HG03571 (cell line): ENCODE measurements at regions not wholly inside any gene's neighbourhood (a gene's known extent, or its start where the extent isn't known, plus 50 kb on each side); places are given as distances from the start of the nearest gene placed in this dataset.

Experiments used
- ATAC-seq: cut with Tn5 transposase; IDR thresholded peaks from one replicate; pipeline ENCODE4 v1.9.1; 2021; ENCODE audit not compliant: unreplicated experiment

DNA sequence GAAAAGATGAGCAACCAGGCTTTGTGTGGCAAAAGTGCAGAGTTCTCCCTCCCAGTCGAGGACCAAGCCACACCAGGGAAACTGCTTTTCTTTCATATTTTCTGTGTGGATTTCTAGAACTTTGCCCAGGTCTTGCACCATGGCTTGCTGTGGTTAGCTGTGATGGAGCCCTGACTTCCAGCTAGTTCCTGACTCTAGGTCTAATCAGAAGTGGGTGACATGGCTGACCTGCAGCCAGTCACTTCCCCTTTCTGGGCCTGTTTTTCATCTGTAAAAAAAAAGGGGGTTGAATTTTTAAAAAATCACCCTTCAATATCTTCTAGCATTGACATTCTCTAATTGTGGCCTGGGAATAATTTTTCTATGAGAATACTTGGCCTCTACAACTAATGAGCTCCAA, 491.2 kb upstream of the USP24 start:
- no peak for ATAC-seq

DNA sequence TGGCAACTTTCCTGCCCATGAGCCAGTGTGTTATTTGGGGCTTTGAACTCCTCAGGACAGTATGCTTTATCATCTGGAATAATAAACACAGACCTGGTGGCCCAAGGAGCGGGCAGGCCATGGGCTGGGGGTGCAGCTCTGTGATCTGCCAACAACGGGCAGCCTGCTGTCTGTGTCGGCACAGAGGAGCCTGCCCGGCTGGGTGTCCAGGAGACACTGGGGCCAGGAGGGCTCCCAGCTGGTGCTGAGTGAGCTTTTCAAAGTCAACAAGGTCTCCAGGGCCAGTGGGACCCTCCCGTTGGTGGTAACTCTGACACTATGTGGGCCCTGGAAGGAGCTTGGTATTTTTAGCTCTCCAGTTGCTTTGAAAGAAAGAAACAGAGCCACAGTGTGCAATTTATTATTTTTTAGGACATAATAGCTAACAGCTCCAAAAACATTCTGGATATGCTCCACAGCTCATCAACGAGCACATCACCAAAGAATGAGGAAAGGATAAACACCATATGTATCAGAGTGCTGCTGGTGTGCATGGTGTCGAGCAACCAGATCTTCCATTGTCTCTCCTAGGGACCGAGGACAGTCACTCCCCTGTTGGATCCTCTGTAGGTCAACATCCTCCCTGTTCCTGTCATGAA, 488.7 kb upstream of the USP24 start:
- no peak for ATAC-seq

DNA sequence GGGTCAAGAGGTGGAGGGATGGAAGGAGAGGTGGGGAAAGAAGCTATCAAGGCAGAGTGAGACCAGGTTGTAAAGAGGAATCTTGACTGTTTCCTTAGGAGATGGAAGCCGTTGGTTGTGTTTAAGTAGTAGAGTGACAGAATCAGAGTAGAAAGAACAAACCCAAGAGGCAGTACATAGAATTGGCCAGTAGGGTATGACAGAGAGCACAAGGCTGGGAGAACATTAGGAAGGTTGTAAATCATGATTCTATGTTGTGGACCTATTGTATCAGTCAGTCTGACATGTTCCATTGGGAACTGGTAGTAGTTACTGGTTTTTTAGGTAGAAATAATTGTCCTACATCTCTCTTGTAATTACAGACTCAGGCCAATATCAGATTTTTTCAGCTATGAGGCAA, 486.9 kb upstream of the USP24 start:
- peak; percentile 79 for ATAC-seq

DNA sequence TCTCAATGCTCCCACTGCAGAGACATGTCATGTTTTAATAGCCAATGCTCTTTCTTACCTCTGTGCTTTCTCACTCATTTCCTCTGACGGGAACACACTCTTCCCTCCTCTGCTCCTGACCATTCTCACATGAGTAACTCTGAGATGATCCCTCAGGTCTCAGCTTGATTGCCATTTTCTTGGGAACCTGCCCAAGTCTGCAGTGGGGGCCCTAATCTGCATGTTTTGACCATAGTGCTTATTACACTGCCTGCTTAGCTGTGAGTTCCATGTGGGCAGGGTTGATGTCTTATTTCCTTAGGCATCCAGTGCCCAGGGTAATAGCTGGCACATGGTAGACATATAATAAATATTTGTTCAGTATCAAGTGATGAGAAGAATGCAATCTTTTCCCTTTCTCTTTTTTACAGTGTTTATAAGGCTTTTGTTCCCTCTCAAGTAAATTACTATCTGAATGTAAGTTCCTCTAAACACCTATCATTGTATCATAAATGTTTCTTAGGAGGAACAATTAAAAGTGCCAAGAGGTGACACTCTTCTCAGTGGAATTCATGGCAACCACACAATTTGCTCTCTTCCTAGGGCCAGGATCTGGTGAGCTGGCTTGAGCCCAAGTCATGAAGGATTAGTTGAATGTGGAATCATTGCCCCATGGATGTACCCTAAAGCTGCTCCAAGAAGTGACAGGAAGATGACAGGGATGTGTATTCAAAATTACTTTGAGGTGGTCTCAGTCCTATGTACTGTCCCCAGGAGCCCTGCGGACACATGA, 485.4 kb upstream of the USP24 start:
- no peak for ATAC-seq

DNA sequence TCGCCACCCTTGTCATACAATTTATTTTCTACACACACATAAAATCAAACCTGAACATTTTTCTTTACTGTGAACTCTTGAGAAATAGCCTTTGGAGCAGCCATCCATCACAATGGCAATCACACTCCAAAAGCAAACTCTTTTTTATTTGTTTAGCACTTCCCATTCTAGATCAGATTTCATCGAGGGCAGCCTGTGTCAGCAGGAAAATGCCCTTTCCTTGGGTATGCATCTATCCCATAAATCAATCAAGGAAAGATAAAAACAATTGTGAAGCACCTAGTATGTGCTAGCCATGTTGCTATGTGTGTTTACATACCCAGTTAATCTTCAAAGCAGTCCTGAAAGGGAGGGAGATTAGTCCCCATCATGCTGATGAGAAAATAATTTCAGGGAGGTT, 484.1 kb upstream of the USP24 start:
- ATAC-seq: no peak

DNA sequence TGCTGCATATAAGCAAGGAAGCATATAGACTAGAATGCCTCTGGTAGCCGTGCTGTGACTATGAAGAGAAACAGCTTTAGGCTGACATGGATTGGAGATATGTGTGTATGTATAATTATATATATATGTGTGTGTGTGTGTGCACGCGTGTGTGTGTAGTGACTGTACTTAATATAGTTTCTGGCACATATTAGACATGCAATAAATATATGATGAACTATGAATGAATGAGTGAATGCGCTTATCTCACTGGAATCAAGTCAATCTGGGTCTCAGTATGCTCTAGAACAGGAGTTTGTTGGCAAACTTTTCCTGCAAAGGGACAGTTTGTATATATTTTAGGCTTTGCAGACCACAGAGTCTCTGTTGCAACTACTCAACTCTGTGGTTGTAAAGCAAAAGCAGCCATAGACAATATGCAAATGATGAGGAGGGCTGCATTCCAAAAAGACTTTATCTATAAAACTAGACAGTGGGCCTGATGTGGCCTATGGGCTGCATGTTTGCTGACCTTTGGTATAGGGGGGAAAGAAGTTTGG, 482.9 kb upstream of the USP24 start:
- no peak for ATAC-seq

DNA sequence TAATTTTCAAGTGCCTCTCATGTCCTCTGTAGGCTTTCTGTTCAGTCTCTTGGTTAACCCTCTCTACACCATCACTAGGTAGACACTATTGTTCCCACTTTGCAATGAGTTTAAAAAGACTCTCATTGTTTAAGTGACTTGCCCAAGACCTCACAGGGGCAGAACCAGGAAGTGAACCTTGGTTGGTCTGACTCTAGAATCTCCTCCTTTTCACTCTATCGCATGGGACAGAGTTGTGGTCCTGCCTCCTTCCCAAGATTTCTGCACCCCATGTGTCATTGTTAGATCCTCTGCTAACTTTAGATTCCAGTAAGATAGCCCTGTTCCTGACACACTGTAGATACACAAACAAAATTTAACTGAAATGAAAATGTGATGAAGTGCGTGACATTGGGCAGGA, 481.7 kb upstream of the USP24 start:
- no peak for ATAC-seq

DNA sequence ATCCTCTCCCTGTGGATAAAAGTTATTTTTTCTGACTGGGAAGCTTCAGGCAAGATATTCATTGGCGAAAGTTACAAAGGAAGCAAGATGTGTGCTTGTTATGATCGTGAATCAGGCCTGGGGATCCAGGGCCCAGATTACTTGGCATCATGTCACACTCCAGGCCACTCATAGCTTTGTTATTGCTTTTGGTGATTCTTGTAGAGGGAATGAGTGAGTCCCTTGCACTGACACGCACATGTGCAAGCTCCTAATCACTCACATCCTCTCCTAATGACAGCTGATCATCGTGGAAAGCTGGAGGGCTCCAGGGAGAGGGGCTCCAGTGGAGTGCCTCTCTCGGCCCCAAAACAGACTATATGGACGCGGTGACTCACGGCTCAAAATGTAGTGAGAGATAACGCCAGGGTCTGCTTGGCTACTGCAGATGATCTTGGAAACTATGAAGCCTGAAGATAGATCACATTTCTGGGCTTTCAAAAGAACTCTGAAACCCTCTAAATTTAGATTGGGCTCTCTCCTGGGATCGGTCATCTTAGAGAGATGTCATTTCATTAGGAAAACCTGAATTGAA, 481.1 kb upstream of the USP24 start:
- ATAC-seq: no peak

DNA sequence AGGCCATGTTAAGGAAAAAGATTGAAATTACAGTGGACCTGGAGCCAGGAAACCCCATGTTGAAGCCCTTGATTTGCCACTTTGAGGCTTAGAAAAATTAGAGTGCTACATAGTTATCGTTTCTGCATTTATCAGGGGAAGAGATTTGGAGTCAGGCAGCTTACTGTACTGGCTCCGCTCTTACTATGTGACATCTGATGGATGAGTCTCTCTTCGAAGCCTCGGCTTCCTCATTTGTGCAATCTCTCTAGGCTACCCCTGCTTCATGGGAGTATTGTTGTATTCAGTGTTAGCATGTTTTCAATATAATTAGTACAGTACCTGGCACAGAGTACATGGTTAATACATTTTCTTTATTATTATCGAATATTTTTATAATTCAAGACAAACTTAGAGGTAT, 480.4 kb upstream of the USP24 start:
- ATAC-seq: no peak

DNA sequence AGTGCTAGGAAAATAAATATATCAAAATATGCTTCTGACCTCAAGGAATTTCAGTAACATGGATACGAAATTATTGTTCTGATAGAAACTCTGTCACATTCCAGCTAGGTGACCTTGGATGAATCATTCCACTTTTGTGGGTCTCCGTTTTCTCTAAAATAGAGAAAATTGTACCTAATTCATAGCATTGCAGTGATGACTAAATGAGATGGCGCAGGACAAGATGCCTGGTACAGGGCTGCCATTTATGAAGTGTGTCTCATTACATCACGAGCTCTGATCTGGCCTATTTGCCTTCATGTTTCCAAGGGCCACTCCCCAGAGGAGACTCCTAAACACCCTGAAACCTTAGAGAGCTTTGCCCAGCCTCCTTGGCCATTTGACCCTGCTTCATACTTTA, 480.0 kb upstream of the USP24 start:
- ATAC-seq: no peak

DNA sequence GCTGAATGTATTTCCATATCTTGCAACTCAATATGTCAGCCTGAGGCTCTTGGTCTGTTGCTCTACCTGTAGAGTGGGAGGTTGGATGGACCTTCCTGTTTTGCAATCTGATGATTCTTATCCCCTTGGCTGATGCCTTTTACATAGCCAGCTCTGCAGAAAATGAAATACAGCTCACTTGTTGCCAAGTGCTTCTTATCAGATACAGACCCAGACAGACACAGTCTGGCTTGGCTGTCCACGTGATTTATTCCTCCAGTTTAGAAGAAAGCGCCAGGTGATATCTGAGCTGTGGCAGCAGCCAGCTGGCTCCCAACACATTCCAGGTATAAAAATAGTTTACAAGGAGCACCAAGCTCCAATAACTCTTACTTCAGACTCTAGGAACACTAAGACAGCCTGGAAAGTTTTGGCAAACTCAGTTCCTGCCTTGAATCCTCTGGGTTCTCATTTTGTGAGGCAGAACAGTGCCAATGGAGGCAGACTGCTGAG, 479.2 kb upstream of the USP24 start:
- no peak for ATAC-seq

DNA sequence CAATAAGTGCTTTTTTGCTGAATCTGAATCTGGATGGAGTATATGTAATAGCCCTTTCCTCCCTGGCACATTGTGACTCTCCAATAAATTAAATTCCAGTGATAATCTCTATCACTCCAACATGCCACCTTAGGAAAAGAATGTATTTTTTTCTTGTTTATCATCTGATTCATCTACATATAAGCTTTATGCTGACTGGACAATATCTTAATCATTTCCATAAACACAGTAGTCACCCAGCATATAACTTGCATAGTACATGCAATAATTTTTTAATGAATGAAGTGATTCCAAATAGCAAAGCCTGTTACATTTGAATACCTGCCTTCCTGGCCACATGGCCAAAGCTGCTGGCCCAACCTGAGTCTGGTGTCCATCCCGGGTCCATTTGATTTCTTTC, 477.6 kb upstream of the USP24 start:
- ATAC-seq: no peak

DNA sequence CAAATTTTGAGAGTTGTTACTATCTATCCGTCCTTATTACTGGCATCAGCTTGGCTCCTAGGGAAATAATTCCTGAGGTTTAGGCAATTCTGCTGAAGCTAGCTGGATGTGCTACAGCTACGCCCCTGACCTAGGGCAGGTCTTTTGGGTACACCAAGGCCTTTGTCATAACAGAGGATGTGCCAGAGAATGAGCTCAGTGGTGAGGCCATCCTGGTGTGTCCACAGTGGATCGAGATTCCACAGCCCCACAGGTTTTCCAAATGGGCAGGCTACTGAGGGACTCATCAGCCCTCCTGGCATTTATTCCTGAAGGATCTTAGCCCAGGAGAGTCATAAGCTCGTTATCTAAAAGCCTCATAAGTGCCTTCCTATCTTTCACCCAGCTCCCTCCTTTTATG, 475.2 kb upstream of the USP24 start:
- no peak for ATAC-seq

DNA sequence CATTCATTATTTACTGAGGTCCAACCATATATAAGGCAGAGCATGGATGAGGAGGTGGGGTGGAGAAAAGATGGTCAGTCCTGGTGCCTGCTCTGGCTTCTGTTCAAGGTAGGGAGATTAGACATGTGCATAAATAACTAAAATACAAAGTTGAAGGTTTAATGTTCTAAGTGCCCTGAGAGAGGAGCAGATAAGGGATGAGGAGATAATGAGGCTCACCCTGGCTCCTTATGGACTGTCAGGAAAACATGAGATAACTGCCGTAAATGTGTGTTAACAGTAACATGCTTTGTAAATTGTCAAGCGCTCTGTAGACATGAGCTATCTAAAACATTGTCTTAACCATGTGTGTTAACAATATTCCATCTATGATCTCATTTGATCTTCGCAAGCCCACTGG, 474.6 kb upstream of the USP24 start:
- no peak for ATAC-seq

DNA sequence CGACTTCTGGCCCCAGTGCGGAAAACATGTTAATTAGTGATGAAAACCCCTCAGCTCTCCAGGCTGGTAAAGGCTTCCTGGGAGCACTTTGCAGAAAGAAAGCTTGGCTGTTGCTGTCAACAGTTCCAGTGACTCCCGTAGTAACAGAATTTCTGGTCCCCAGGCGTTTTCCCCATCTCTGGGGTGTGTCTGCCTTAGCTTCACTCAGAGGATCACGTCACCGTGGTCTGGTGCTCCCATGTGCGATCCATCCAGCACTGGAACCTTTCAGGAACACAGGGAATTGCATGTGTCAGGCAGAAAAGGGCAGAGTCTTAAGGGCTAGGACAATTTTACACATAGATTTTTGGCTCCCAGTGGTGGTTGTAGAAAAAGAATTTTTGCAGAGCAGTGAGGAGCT, 470.4 kb upstream of the USP24 start:
- no peak for ATAC-seq

DNA sequence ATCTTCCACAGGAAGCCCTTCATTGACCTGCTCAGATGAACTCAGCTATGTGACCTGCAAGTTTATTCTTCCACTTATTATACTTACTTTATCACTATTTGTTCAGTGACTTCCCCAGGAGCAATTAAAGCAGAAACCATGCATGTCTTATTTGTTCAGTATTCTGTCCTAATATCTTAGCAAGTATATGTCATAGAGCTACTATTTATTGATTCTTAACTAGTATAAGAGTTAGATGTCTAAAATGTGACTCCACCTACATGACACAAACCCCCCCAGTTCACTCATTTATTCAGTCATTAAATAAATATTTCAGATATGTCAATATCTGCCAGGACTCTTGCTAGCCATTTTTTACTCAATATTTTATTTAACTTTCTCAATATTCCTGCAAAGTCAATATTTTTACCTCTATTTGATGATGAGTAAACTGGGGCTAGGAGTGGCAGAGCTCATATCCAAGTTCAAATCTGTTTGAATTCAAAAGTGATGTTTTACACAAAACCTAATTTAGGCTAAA, 469.0 kb upstream of the USP24 start:
- no peak for ATAC-seq

DNA sequence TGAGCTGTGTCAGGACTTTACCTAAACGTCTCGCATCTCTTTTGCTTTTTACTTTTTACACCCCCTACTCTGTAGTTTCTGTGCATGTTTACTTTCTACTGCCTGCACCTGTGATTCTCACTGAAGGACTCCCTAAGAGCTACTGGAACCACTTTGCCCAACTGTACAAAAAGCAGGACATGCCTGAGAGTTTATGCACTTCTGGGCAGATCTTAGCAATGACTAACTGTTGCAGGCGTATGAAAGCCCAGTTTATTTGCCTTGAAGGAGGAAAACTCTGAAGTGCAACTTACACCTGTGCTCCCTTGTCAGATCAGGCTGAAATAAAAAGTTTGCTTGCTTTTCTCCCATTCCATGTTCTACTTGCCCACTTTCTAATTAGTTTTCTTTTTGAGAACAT, 467.0 kb upstream of the USP24 start:
- no peak for ATAC-seq

DNA sequence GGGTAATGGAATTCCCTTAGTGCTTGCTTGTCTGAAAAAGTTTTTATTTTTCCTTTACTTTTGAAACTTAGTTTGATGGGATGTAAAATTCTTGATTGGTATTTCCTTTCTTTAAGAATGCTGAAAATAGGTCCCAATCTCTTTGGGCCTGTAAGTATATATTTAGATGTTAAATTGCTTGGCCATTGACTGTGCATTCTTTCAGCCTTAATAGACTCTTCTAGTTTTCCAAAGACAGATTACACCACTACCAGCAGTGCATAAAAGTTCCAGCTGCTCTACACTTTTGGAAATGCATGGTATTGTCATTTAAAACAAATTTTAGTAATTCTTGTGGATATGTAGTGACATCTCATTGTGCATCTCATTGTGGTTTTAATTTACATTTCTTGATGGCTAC, 464.8 kb upstream of the USP24 start:
- ATAC-seq: no peak

DNA sequence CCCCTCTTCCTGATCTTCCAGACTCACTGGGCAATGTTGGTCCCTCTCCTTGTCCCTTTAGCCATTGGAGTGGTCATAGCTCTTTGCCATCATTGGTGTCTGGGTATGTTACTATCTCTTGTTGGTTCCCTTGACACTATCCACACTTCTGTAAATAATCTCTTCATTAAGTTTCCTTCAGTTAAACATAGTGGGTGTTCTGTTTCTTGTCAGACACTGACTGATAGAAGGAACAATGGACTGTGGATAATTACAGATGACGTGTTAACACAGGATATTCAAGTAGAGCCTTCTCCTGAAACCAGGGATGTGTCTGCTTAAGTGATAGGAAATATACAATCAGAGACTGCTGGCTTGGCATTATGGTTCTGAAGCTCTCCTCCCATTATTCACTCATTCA, 458.3 kb upstream of the USP24 start:
- ATAC-seq: no peak

DNA sequence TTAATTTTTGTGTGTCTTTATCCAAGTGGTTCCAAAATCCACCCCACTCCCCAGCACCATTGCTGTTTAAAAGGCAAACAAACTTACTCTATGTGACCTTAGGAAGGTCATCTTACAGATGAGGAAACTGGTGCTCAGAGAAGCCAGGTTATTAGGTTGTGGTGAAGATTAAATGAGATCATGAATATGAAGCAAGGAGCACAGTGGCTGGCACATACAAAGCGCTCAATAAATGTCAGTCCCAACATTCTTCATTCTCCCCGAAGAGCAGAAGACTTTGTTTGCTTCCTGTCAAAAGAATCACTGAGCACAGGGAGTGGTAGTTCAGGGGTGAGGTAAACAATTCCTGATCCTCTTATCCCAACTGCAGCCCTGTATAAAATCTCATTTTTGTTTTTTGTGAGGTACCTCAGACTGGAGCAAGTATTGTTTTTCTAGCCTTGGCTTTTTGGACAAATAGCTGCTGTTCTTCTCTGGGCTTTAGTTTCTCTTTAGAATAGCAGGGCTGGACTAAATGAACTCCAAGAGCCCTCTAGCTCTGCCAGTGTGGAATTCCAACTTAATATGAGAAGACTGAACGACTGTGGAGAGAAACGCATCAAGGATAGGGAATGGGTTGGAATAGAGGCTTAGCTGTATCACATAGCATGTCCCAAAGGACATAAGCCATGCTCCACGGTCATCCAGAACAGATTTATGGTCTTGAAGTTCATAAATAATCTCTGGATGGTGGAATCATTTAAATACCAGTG, 455.3 kb upstream of the USP24 start:
- no peak for ATAC-seq

DNA sequence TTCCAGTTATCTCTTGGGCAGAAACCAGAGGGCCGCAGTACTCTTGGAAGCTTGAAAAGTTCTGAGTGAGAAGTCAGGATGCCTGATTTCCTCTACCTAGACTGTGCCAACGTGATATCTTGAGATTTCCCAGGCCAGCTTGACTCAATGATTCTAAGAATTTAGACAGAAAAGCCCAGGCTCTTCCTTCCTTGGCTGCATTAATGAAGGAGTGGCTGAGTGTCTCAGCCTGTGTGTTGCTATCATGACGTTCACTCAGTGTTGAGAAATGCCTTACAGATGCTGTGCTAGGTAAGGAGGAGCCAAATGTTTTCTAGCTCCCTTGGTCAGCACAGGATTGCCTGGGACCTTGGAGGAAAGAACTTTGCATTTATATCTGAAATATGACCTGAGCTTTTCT, 454.1 kb upstream of the USP24 start:
- ATAC-seq: no peak
